ENCODE measurements at regions not wholly inside any gene's neighbourhood (a gene's known extent, or its start where the extent isn't known, plus 50 kb on each side); places are given as distances from the start of the nearest gene placed in this dataset.
A peak's percentile ranks its signal among the peaks of the same experiment; 100 is the strongest.

DNA sequence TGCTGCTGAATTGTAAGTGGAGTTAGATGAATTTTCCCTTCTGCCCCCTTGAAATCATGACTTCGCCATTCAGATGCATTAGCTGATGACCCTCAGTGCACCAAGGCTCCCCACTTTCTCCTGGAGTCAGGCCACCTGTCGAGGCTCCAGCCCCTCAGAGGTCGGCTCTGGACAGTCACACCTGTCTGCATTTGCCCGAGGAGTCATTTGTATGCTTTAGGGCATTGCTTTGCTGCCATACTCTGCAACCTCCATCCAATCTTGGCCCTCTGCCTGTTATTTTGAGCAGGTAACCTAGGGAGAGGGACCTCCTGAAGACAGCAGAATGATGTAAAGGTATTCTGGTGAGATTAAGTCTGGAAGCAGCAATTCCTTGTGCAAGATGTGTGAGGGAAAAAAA lies 144.8 kb downstream of the MACROH2A1 start:
- POLR2A ChIA-PET, result no interaction called here
- no peaks in the 10 kb centered on the region for H3K9me3 ChIP-seq (ENCODE audit: control insufficient read depth, insufficient read depth, low read length)
- no peak overlapping the region for H3K27ac ChIP-seq (ENCODE audit: low read depth, low read length)
- H3K4me3 ChIP-seq (ENCODE audit: low read depth, low read length), result no peak overlapping the region
- TF ChIP-seq, protein P1, sequence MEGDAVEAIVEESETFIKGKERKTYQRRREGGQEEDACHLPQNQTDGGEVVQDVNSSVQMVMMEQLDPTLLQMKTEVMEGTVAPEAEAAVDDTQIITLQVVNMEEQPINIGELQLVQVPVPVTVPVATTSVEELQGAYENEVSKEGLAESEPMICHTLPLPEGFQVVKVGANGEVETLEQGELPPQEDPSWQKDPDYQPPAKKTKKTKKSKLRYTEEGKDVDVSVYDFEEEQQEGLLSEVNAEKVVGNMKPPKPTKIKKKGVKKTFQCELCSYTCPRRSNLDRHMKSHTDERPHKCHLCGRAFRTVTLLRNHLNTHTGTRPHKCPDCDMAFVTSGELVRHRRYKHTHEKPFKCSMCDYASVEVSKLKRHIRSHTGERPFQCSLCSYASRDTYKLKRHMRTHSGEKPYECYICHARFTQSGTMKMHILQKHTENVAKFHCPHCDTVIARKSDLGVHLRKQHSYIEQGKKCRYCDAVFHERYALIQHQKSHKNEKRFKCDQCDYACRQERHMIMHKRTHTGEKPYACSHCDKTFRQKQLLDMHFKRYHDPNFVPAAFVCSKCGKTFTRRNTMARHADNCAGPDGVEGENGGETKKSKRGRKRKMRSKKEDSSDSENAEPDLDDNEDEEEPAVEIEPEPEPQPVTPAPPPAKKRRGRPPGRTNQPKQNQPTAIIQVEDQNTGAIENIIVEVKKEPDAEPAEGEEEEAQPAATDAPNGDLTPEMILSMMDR (IDR thresholded peaks at IDR 0.05; ENCODE audit: low read depth, low read length), result no peak
- H3K27me3 ChIP-seq (ENCODE audit: control insufficient read depth, insufficient read depth, low read length), result no peaks in the 10 kb centered on the region
- CTCF ChIA-PET, result no interaction called here
- no peak for DNase-seq (ENCODE audit: low read depth, low spot score)

DNA sequence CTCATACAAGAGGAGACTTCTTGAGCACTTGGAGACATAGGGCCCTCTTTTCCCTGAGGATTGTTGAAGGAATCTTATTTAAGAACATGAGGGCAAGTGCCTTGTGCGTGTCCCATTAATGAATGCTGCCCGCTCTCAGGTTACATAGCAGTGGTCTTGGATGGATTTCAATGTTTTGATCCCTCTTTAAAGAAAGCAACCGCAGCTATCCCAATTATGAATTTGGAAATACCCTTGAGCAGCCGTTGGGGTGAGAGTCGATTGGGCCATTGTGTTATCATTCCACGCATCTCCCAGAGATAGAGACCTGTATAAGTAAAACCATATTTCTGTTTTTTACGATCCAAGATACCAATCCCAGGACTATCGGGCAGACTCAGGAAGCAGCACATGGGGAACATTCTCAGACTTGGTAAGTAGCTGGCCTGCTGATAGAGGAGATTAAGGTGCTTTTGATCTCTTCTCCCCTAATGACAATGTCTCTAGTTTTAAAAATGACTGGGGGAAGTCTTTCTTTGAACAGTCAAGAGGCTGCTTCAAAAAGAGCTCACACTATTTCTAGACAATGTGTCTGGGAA lies 145.3 kb downstream of the MACROH2A1 start:
- Histone ChIP-seq H3K27ac (ENCODE audit: low read depth, low read length) (no peak overlapping the region), H3K4me3 (ENCODE audit: low read depth, low read length) (no peak overlapping the region), H3K9me3 (ENCODE audit: control insufficient read depth, insufficient read depth, low read length) (no peaks in the 10 kb centered on the region), H3K27me3 (ENCODE audit: control insufficient read depth, insufficient read depth, low read length) (no peaks in the 10 kb centered on the region)
- no peak for DNase-seq (ENCODE audit: low read depth, low spot score)
- ChIA-PET CTCF (no interaction called here), POLR2A (no interaction called here)
- TF ChIP-seq, protein P1 (IDR thresholded peaks at IDR 0.05; ENCODE audit: low read depth, low read length), result no peak

DNA sequence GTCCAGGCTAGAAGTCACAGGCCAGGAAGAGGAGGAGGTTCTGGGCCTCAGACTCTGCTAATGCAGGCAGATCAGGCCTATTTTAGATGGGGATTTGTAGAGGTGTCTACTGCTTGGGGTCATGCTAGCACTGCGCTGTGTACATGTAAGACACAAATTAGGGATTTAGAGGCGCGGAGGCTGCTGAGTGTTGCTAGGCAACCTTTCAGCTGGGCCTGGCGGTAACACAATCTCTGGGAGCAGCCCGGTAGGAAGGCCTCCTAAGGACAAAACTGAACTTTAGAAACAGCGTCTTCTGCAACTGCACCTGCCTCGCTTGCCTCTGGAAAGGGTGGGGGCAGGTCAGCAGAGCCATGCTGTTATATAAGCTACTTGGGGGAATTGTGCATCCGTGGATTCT lies 147.9 kb downstream of the MACROH2A1 start:
- CTCF ChIA-PET, result interaction anchor here (0.6 kb wide), 2 partner anchors 13 to 102 kb away, joined by 3 read pairs; no protein-coding TSS in a partner anchor
- no peaks in the 10 kb centered on the region for H3K27me3 ChIP-seq (ENCODE audit: control insufficient read depth, insufficient read depth, low read length)
- H3K9me3 ChIP-seq (ENCODE audit: control insufficient read depth, insufficient read depth, low read length), result no peaks in the 10 kb centered on the region
- POLR2A ChIA-PET, result interaction anchor here (1.0 to 1.5 kb wide), 2 partner anchors 13 to 42 kb away, joined by 6 to 14 read pairs; no protein-coding TSS in a partner anchor
- H3K4me3 ChIP-seq (ENCODE audit: low read depth, low read length), result no peak overlapping the region
- TF ChIP-seq, protein P1 (IDR thresholded peaks at IDR 0.05; ENCODE audit: low read depth, low read length), result no peak
- peak overlapping the region; percentile 3 for H3K27ac ChIP-seq (ENCODE audit: low read depth, low read length)
- DNase-seq (ENCODE audit: low read depth, low spot score), result no peak

DNA sequence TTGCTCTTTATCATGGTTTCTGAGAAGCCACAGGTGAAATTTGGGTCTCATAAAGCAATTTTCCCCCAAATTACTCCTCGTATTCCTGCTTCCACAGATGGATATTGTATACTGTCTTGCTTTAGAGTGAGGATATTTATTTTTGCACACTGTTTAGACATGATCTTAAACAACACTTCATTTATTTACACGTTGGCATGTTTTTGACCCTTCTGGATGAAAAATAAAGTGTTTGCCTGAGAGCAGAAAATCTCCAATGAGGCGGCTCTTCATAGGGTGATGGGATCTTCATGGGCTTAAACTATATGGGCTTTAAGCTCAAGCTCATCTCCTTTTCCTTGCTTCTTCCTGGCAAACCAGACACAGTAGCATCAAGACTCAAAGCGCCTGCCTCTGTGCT lies 148.4 kb downstream of the MACROH2A1 start:
- ChIA-PET POLR2A (interaction anchor here (1.0 to 1.5 kb wide), 2 partner anchors 14 to 42 kb away, joined by 6 to 14 read pairs; no protein-coding TSS in a partner anchor), CTCF (interaction anchor here (0.5 kb wide), 1 partner anchor 49 kb away, joined by 4 read pairs; no protein-coding TSS in a partner anchor)
- no peaks in the 10 kb centered on the region for H3K9me3 ChIP-seq (ENCODE audit: control insufficient read depth, insufficient read depth, low read length)
- DNase-seq (ENCODE audit: low read depth, low spot score), result no peak
- H3K27me3 ChIP-seq (ENCODE audit: control insufficient read depth, insufficient read depth, low read length), result no peaks in the 10 kb centered on the region
- TF ChIP-seq, protein P1 (IDR thresholded peaks at IDR 0.05; ENCODE audit: low read depth, low read length), result no peak
- no peak overlapping the region for H3K4me3 ChIP-seq (ENCODE audit: low read depth, low read length)
- peak overlapping the region; percentile 22 for H3K27ac ChIP-seq (ENCODE audit: low read depth, low read length)

DNA sequence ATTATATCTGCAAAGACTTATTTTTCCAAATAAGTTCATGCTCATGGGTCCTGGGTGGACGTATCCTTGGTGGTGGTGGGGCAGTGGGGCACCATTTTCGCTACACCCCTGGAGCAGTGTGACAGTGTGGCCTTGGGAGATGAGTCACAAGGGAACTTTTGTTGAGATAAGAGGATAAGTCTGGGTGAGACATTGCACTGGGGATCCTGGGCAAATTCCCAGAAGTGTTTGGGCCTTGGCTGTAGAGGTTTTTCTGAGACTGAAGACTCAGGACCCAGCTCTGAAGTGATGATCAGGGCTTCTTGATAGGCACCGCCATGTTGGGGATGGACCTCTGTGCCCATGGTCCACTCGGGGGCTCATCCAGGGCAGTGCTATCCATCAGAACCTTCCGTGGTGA lies 149.4 kb downstream of the MACROH2A1 start:
- TF ChIP-seq, protein P1 (IDR thresholded peaks at IDR 0.05; ENCODE audit: low read depth, low read length), result no peak
- Histone ChIP-seq H3K27me3 (ENCODE audit: control insufficient read depth, insufficient read depth, low read length) (no peaks in the 10 kb centered on the region), H3K27ac (ENCODE audit: low read depth, low read length) (no peak overlapping the region), H3K9me3 (ENCODE audit: control insufficient read depth, insufficient read depth, low read length) (no peaks in the 10 kb centered on the region), H3K4me3 (ENCODE audit: low read depth, low read length) (no peak overlapping the region)
- CTCF ChIA-PET, result no interaction called here
- POLR2A ChIA-PET, result no interaction called here
- DNase-seq (ENCODE audit: low read depth, low spot score), result no peak
